Fibroblast of mammary gland (primary cell): ENCODE measurements at regions not wholly inside any gene's neighbourhood (a gene's known extent, or its start where the extent isn't known, plus 50 kb on each side); places are given as distances from the start of the nearest gene placed in this dataset.
"Not testable (repeated sequence)": the region's sequence is repeated elsewhere in the genome, so short reads cannot be mapped to it uniquely, and the experiment has no call there.

ENCODE experiments used
- DNase-seq: peaks from one replicate; pipeline ENCODE4 v3.0.0-alpha.2; 2010; ENCODE audit warnings: low read depth
- H3K4me3 ChIP-seq: 2 replicates; pipeline ENCODE4 v1.5.1; 2011; ENCODE audit warnings: low read depth, mild to moderate bottlenecking, low read length, moderate library complexity; ENCODE audit not compliant: control insufficient read depth
- TF ChIP-seq, protein P1 (sequence below): conservative IDR thresholded peaks from 2 replicates; pipeline ENCODE4 v1.5.1; 2011; ENCODE audit warnings: low read depth, low read length, inconsistent platforms; ENCODE audit not compliant: control insufficient read depth, insufficient read depth

DNA sequence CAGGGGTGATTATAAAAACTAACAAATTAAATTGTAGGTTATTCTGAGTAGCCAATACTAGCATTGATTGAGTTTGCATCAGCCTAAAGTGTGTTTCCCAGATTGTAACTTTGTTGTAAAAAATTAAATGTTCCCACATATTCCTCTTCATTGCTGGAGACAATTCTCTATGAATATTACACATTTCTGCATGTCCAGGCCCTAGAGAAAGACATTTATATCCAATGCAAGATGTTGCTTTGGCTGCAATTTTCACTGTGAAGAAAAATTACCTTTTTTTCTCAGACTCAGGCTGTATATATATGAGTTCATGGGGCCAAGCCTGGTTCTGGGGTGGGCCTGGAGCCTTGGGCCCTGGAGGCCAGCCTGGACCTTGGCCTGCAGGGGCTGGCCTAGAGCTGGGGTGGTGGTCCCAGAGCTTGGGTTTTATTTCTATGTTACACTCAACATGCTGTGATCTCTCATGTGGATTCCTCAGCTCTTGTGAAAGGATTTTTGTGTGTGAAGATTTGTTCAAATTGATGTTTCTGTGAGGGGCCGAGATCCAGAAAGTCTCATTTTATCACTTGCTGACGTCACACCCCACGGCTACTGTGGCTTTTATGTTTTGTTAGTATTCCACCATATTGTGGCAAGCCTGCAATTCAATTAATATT is 232.5 kb downstream of the SPATA31A1 start:
- no peak overlapping the region for H3K4me3 ChIP-seq
- TF ChIP-seq, protein P1, sequence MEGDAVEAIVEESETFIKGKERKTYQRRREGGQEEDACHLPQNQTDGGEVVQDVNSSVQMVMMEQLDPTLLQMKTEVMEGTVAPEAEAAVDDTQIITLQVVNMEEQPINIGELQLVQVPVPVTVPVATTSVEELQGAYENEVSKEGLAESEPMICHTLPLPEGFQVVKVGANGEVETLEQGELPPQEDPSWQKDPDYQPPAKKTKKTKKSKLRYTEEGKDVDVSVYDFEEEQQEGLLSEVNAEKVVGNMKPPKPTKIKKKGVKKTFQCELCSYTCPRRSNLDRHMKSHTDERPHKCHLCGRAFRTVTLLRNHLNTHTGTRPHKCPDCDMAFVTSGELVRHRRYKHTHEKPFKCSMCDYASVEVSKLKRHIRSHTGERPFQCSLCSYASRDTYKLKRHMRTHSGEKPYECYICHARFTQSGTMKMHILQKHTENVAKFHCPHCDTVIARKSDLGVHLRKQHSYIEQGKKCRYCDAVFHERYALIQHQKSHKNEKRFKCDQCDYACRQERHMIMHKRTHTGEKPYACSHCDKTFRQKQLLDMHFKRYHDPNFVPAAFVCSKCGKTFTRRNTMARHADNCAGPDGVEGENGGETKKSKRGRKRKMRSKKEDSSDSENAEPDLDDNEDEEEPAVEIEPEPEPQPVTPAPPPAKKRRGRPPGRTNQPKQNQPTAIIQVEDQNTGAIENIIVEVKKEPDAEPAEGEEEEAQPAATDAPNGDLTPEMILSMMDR: no peak
- DNase-seq: no peak

DNA sequence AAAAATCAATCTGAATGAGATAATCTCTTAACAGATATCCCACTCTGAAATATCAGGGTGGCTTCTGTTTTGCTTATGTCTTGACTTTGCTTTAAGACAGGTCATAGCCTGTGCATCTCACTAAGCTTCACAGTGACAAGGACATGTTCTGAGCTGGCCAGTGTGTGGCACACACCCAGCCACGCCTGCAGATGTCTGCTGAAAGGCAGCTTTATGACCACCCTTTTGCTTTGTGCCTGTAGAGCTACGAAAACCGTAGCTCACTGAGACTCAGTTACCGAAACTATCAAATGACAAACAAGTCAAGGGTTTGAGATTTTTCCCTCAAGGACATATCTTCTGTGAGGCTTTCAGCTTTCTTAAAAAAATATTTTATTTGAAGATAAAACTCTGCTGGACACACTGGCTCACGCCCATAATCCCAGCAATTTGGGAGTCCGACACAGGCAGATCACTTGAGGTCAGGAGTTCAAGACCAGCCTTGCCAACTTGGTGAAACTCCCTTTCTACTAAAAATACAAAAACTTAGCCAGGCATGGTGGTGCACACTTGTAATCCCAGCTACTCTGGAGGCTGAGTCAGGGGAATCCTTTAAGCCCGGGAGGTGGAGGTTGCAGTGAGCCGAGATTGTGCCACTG is 233.2 kb downstream of the SPATA31A1 start:
- H3K4me3 ChIP-seq: no peak overlapping the region

DNA sequence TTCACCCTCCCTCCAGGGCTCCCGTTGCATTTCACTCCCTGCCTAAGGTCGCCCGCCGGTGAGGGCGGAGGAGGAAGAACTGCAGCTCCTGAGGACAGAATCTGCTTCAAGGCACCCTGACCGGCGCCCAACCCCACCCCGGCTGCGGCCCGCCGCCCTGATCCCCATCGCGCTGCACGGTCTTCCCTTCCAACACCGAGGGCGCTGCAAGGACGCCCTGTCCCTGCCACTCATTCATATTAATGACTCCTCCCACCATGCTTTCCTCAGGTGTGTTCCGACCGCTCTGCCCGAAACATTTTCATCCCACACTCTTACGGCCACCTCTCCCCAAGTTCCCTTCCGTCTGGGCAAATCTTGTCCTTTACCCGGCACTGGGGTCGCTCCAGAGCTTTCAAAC is 248.6 kb downstream of the SPATA31A1 start:
- DNase-seq, H3K4me3 ChIP-seq: not testable (repeated sequence)

More for the DNA sequence above, 233.2 kb downstream of the SPATA31A1 start:
- TF ChIP-seq, protein P1: no peak
- no peak for DNase-seq

DNA sequence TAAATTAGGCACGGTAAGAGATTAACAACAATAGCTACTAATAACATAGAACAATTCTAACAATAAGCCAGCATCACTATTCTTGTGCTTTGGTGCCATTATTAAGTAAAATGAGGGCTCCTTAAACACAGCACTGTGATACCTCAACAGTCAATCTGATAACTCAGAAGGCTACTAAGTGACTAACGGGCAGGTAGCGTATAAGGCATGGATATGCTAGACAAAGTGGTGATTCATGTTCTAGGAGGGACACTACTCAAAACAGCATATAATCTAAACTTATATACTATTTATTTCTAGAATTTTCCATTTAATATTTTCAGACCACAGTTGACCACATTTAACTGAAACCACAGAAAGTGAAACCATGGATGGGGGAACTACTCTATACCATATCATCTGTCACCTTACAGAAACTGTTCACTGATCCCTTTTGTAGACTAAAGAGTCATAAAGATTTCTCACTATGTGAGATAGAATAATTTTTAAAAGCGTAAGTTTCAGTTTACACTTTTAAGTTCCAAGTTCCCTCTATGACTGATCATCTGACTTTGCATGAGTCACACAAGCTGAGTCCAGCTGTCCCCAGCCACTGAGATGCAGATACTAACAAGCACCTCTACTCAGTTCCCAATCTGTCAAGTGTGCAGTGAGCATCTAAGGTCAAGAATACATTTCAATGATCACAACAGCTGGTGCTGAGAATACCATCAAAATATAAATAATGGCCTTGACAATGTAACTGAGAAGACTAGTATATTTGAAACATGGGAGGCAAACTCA is 256.2 kb downstream of the SPATA31A1 start:
- not testable (repeated sequence) for H3K4me3 ChIP-seq, DNase-seq

DNA sequence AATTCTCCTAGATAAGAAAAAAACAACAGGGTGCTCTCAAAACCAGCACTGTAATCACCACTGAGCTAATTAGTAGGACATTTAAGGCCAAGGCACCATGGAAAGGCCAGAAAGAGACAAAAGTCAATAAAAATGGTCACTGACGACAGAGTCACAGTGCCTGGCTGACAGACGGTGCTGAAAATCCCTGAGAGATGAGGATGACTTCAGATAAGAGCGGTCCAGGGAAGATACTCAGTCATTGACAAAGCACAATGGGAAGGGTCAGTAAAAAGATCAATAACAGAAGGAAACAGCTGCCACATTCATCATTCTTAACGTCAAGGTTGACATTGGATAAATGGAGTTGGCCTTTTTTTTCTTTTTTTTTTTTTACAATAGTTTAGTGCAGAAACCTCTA is 261.0 kb downstream of the SPATA31A1 start:
- not testable (repeated sequence) for DNase-seq, H3K4me3 ChIP-seq

DNA sequence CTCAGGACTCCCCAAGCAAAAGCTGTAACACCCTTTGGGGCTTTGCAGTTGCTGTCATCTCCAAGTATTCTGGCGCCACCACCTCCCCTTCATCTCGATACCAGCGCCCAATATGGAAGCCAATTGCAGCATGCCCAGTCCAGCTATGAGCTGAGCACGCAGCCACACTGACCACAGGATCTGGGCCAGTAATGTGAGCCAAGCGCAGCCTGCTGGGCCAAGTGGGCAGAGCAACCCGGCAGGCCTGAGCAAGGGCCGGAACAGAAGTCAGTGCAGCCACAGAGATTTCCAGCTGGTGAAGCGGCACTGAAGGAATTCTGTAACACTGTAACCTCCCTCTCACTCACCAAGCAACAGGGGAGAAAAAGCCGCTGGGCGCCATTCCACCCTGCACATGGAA is 268.6 kb downstream of the SPATA31A1 start:
- not testable (repeated sequence) for DNase-seq, H3K4me3 ChIP-seq

DNA sequence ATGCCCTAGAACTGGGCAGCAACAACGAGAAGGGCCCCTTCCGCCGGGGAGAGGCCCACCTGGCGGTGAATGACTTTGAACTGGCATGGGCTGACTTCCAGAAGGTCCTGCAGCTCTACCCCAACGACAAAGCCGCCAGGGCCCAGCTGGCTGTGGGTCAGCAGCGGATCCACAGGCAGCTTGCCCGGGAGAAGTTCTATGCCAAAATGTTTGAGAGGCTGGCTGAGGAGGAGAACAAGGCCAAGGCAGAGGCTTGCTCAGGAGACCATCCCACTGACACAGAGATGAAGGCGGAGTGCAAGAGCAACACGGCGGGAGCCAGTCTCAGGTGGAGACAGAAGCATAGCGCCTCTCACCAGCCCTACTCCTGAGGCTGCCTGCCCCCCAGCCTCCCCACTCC is 276.6 kb downstream of the SPATA31A1 start:
- not testable (repeated sequence) for DNase-seq, H3K4me3 ChIP-seq

DNA sequence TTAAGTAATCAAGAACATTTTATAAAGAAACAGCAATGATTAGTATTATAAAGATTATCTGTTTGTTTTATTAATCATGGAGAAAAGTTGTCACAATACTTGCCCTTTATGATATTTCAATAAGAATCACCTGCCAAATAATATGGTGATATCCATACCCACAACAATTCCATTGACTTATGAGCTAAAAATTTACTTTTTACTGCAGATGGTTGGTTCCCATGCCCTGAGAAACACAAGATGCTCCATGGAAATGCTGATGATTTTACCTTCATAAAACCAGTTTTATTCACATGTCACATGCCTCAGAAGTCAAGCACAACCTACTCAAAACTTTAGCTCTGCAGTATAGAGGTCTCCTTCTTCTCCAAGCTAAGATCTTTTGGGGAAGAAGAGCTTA is 293.6 kb downstream of the SPATA31A1 start:
- DNase-seq, H3K4me3 ChIP-seq: not testable (repeated sequence)

DNA sequence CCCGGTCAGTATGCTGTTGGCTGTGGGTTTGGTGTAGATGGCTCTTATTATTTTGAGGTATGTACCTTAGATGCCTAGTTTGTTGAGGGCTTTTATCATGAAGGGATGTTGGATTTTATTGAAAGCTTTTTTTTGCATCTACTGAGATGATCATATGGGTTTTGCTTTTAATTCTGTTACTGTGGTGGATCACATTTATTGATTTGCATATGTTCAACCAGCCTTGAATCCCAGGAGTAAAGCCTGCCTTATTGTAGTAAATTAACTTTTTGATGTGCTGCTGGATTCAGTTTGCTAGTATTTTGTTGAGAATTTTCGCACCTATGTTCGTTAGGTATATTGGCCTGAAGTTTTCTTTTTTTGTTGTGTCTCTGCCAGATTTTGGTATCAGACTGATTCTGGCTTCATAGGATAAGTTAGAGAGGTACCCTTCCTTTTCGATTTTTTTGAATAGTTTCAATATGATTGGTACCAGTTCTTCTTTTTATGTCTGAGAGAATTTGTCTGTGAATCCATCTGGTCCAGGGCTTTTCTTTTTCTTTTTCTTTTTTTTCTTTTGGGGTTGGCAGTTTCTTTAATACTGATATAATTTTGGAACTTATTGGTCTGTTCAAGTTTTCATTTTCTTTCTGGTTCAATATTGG is 301.6 kb downstream of the SPATA31A1 start:
- not testable (repeated sequence) for H3K4me3 ChIP-seq, DNase-seq

DNA sequence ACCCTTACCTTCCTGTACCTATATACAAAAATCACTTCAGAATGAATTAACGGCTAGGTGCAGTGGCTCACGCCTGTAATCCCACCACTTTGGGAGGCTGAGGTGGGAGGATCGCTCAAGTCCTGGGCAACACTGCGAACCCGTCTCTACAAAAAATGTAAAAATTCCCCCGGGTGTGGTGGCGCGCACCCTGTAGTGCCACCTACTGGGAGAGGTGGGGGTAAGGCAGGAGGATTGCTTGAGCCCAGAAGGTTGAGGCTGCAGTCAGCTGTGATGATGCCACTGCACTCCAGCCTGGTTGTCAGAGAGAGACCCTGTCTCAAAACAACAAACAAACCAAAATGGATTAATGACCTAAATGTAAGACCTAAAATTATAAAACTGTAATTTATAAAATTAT is 307.6 kb downstream of the SPATA31A1 start:
- H3K4me3 ChIP-seq, DNase-seq: not testable (repeated sequence)

DNA sequence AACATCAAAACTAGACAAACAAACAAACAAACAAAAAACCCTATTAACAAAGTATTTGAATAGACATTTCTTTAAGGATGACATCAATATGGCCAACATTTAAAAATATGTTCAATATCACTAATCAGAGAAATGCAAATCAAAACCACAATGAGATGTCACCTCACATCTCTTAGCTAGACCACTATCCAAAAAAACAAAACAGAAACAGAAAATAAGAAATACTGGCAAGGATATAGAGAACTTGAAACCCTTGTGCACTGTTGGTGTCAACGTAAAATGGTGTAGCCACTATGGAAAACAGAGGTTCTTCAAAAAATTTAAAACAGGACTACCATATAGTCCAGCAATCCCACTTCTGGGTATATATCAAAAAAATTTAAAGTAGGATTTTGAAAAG is 308.2 kb downstream of the SPATA31A1 start:
- not testable (repeated sequence) for DNase-seq

DNA sequence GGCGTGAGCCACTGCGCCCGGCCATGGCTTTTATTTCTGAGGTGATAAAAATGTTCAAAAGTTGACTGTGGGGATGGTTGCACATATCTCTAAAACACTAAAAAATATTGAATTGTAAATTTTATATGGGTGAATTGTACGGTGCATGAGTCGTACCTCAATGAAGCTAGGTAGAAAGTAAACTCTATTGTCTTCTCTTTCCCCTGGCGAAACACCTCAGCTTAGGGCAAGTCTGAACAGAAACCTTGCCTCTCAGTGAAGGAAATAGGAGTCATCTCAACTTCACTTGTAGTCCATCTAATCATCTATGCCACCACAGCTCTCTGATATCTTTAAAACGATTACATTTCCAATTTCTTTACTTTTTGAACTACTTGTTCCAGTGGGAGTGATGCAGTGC is 309.6 kb downstream of the SPATA31A1 start:
- not testable (repeated sequence) for DNase-seq, H3K4me3 ChIP-seq

More for the DNA sequence above, 308.2 kb downstream of the SPATA31A1 start:
- not testable (repeated sequence) for H3K4me3 ChIP-seq

DNA sequence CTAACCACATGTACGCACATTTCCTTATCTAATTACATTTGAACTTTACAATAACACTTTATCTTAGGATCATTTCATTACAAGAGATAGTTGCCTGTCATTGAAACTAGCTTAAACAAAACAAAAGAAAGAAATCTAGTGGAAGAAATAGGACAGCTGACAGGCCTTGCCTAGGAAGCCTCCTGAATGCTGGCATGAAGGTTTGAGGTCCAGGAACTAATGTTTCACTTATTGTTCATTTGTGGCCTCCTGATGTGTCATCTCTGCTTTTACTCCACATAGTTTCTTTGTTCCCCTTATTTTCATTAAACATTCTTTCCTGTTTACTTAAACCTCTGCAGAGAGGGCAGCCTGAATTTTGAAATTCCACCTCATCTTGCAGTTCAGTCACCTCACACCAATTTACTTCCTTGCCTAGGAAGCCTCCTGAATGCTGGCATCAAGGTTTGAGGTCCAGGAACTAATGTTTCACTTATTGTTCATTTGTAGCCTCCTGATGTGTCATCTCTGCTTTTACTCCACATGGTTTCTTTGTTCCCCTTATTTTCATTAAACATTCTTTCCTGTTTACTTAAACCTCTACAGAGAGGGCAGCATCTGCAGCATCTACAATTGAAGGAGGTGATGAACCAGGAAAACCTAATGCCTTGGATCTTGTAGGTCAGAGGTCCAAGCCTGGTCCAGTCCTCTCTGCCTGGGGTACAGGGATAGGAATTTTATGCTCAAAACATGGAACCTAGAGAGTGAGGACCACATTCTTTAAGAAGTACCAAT is 319.2 kb downstream of the SPATA31A1 start:
- not testable (repeated sequence) for H3K4me3 ChIP-seq, DNase-seq

DNA sequence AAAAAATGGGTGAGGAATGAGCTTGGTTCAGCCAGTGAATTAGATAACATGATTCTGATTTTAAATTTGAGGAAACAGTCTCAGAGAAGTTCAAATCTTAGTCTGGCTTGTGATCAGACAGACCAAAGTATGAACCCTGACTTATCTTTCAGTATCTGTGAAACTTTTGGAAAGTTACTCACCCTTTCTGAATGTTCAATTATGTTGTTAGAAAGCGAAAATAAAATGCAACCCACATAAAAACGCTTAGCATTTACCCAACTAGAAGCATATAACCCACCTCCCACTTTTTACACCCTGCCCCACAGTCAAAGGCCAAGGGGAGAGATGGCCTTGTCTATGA is 319.7 kb downstream of the SPATA31A1 start:
- not testable (repeated sequence) for DNase-seq, H3K4me3 ChIP-seq

DNA sequence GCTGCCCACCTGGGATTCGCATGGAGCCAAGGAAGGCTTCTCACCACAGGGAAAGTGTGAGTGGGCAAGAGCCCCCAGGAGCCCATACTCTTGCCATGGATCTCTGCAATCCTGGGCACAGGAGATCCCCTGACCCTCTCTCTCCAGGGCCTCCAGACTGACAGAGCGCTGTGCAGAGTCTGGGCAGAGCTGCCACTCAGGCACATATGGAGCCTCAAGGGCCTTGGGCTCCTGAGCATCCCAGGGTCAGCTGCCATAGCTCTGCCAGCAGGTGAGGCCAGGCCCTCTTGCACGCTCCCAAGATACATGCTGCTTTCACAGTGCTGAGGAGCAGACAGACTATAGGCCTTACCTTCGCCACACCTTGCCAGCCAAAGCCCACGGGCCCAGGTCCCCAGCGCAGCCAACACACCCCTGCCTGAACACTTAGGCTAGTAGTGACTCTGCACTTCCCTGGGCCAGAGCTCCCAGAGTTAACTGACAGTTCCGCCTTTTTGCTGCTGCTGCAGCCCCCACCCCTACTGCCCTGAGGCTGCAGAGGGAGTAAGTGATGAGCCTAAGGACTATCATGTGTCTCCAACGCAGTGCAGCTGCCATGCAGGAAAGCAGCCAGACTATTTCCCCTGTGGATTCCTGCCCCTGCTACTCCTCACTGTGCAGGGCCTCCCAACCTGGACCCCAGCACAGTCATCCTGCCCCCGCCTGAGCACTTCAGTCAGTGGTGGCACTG is 323.2 kb downstream of the SPATA31A1 start:
- DNase-seq, H3K4me3 ChIP-seq: not testable (repeated sequence)
